ENCODE measurements at regions not wholly inside any gene's neighbourhood (a gene's known extent, or its start where the extent isn't known, plus 50 kb on each side); places are given as distances from the start of the nearest gene placed in this dataset.

DNA sequence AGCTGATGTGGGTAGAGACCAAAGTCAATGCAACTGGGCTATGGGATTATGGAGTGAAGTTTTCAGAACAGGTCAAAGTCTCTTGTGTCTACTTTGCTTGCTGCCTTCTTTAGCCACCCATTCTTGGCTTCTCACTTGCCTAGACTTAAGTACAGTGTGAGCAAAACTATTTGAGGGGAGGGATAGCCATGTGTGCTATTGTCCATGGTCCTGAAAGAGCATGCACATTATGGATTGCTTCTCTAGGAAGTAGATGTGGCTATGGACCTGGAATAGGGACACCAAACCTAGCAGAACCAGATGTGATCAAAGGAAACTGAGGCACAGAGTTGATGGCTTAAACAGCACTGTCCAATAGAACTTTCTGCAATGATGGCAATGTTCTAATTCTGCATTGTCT lies 81.9 kb upstream of the ZNF800 start:
- TF ChIP-seq, protein P1, sequence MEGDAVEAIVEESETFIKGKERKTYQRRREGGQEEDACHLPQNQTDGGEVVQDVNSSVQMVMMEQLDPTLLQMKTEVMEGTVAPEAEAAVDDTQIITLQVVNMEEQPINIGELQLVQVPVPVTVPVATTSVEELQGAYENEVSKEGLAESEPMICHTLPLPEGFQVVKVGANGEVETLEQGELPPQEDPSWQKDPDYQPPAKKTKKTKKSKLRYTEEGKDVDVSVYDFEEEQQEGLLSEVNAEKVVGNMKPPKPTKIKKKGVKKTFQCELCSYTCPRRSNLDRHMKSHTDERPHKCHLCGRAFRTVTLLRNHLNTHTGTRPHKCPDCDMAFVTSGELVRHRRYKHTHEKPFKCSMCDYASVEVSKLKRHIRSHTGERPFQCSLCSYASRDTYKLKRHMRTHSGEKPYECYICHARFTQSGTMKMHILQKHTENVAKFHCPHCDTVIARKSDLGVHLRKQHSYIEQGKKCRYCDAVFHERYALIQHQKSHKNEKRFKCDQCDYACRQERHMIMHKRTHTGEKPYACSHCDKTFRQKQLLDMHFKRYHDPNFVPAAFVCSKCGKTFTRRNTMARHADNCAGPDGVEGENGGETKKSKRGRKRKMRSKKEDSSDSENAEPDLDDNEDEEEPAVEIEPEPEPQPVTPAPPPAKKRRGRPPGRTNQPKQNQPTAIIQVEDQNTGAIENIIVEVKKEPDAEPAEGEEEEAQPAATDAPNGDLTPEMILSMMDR (IDR thresholded peaks at IDR 0.05): no peak
- no peak for TF ChIP-seq POLR2A (IDR thresholded peaks at IDR 0.05)

All from body of pancreas (tissue), 4 donors.